ENCODE measurements at regions not wholly inside any gene's neighbourhood (a gene's known extent, or its start where the extent isn't known, plus 50 kb on each side); places are given as distances from the start of the nearest gene placed in this dataset.

GRCh38 chr7:112556633-112557032 lies 75.8 kb downstream of the LSMEM1 start:
- Histone ChIP-seq H3K4me3 (replicated peaks in 1 of 4; ENCODE audit: control extremely low read depth in 1 of 4, insufficient read depth in 1 of 4, low read depth in 3 of 4, low read length in 4 of 4) (no peak overlapping the region), H3K9me3 (ENCODE audit: control insufficient read depth, insufficient read depth, low read depth, low read length) (no peaks in the 10 kb centered on the region), H3K36me3 (ENCODE audit: control insufficient read depth, insufficient read depth, low read length) (no peaks in the 10 kb centered on the region), H3K4me2 (ENCODE audit: extremely low read depth, insufficient read depth, low read length) (no peak overlapping the region), H3K27me3 (ENCODE audit: control insufficient read depth, insufficient read depth, low read length) (no peaks in the 10 kb centered on the region), H3K4me1 (ENCODE audit: control insufficient read depth, extremely low read depth, insufficient read depth, low read length) (no peaks in the 10 kb centered on the region), H3K9ac (ENCODE audit: insufficient read depth, low read length) (no peak overlapping the region), H2AFZ (ENCODE audit: low read length) (no peak overlapping the region), H3K27ac (ENCODE audit: insufficient read depth, low read length) (no peak overlapping the region), H3K79me2 (ENCODE audit: control insufficient read depth, insufficient read depth, low read length) (no peaks in the 10 kb centered on the region), H4K20me1 (ENCODE audit: control insufficient read depth, extremely low read depth, insufficient read depth, low read length) (no peaks in the 10 kb centered on the region)
- TF ChIP-seq EZH2 (IDR thresholded peaks at IDR 0.05; ENCODE audit: low read length, missing control alignments) (no peak), CTCF (conservative IDR thresholded peaks at IDR 0.05 in 1 of 2, IDR thresholded peaks at IDR 0.05 in 1 of 2; ENCODE audit: low read depth in 1 of 2, low read length in 2 of 2) (no peak)
- peak in 1 of 2 donors; percentile 9 for DNase-seq (ENCODE audit: low read depth in 2 of 2)

DNA sequence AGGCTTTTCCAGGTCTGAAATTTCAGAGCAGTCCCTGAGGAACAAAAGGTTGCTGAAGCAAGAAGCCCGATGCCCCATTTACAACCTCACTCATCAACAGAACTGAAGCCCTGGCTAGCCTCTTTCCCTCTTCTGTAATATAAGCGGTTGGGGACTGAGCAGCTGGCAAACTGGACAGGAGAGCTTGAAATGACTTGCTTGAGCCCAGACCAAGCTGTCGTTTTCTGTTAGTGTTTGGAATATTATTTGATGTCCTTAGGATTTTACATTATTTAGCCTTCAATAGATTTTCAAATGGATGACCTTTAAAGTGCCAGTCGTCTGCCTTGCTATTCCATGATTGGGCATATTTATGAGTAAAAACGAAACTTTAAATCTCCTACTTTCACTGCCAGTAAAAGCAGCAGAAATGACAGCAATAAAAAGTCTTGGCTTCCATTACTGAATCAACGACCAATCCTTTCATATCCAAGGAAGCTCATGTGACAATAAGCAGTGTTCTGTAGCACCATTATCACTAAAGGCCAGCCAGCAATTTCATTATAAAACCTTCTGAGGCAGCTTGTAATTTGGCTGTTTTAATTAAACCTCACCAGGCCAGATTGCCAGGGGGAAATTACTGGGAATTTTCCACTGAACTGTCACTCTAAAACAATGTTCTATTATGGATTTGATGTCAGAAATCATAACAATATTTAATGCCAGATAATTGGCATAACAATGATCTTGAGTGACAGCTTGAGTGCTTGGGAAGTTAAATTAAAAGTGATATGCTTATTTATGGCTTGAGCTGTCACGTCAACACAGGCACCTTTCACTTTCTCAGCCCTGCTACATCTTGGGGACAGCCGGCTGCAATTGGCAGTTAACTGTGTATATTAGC lies 85.9 kb downstream of the LSMEM1 start:
- no peak for TF ChIP-seq EZH2 (IDR thresholded peaks at IDR 0.05; ENCODE audit: low read length, missing control alignments)
- no peak for TF ChIP-seq CTCF (conservative IDR thresholded peaks at IDR 0.05 in 1 of 2, IDR thresholded peaks at IDR 0.05 in 1 of 2; ENCODE audit: low read depth in 1 of 2, low read length in 2 of 2)
- Histone ChIP-seq H3K27me3 (ENCODE audit: control insufficient read depth, insufficient read depth, low read length) (no peaks in the 10 kb centered on the region), H3K36me3 (ENCODE audit: control insufficient read depth, insufficient read depth, low read length) (no peaks in the 10 kb centered on the region), H3K4me1 (ENCODE audit: control insufficient read depth, extremely low read depth, insufficient read depth, low read length) (no peaks in the 10 kb centered on the region), H3K9me3 (ENCODE audit: control insufficient read depth, insufficient read depth, low read depth, low read length) (no peaks in the 10 kb centered on the region), H3K4me2 (ENCODE audit: extremely low read depth, insufficient read depth, low read length) (no peak overlapping the region), H2AFZ (ENCODE audit: low read length) (no peak overlapping the region), H3K79me2 (ENCODE audit: control insufficient read depth, insufficient read depth, low read length) (no peaks in the 10 kb centered on the region), H3K27ac (ENCODE audit: insufficient read depth, low read length) (no peak overlapping the region), H3K4me3 (replicated peaks in 1 of 4; ENCODE audit: control extremely low read depth in 1 of 4, insufficient read depth in 1 of 4, low read depth in 3 of 4, low read length in 4 of 4) (peak overlapping the region in 1 of 4 experiments; percentile 0), H3K9ac (ENCODE audit: insufficient read depth, low read length) (no peak overlapping the region), H4K20me1 (ENCODE audit: control insufficient read depth, extremely low read depth, insufficient read depth, low read length) (no peaks in the 10 kb centered on the region)
- DNase-seq (ENCODE audit: low read depth in 2 of 2) = no peak

- H3K9ac ChIP-seq (ENCODE audit: insufficient read depth, low read length) = no peak overlapping the region
- no peak overlapping the region for H3K4me3 ChIP-seq (replicated peaks in 1 of 4; ENCODE audit: control extremely low read depth in 1 of 4, insufficient read depth in 1 of 4, low read depth in 3 of 4, low read length in 4 of 4)
- no peaks in the 10 kb centered on the region for H3K4me1 ChIP-seq (ENCODE audit: control insufficient read depth, extremely low read depth, insufficient read depth, low read length)
- DNase-seq (ENCODE audit: low read depth in 2 of 2) = no peak
- H3K4me2 ChIP-seq (ENCODE audit: extremely low read depth, insufficient read depth, low read length) = no peak overlapping the region
- H3K36me3 ChIP-seq (ENCODE audit: control insufficient read depth, insufficient read depth, low read length) = no peaks in the 10 kb centered on the region
- H4K20me1 ChIP-seq (ENCODE audit: control insufficient read depth, extremely low read depth, insufficient read depth, low read length) = no peaks in the 10 kb centered on the region
- no peaks in the 10 kb centered on the region for H3K79me2 ChIP-seq (ENCODE audit: control insufficient read depth, insufficient read depth, low read length)
- no peaks in the 10 kb centered on the region for H3K9me3 ChIP-seq (ENCODE audit: control insufficient read depth, insufficient read depth, low read depth, low read length)
- no peak overlapping the region for H3K27ac ChIP-seq (ENCODE audit: insufficient read depth, low read length)
- H3K27me3 ChIP-seq (ENCODE audit: control insufficient read depth, insufficient read depth, low read length) = no peaks in the 10 kb centered on the region
- TF ChIP-seq CTCF (conservative IDR thresholded peaks at IDR 0.05 in 1 of 2, IDR thresholded peaks at IDR 0.05 in 1 of 2; ENCODE audit: low read depth in 1 of 2, low read length in 2 of 2) (no peak), EZH2 (IDR thresholded peaks at IDR 0.05; ENCODE audit: low read length, missing control alignments) (no peak)
- no peak overlapping the region for H2AFZ ChIP-seq (ENCODE audit: low read length)
Measured at GRCh38 chr7:112567388-112567787, 86.6 kb downstream of the LSMEM1 start.

Measured in fibroblast of lung (primary cell).